Testis (tissue), 2 donors: ENCODE measurements at regions not wholly inside any gene's neighbourhood (a gene's known extent, or its start where the extent isn't known, plus 50 kb on each side); places are given as distances from the start of the nearest gene placed in this dataset.

Experiments used
- POLR2A ChIP-seq: fragments of 450-650 bp; IDR thresholded peaks from one replicate; pipeline ENCODE4 v1.6.1; 2017; ENCODE audit warnings: antibody characterized with exemption, mild to moderate bottlenecking, moderate library complexity
- TF ChIP-seq, protein P1 (sequence below), 3 experiments: fragments of 450-650 bp in 2 of 3; fragments of 200-600 bp in 1 of 3; sonication (generic) in 1 of 3; IDR thresholded peaks; one replicate each; pipeline ENCODE4 v1.5.1; 2016 to 2019; ENCODE audit warnings: antibody characterized with exemption in 3 of 3, mild to moderate bottlenecking in 2 of 3, moderate library complexity in 1 of 3

DNA sequence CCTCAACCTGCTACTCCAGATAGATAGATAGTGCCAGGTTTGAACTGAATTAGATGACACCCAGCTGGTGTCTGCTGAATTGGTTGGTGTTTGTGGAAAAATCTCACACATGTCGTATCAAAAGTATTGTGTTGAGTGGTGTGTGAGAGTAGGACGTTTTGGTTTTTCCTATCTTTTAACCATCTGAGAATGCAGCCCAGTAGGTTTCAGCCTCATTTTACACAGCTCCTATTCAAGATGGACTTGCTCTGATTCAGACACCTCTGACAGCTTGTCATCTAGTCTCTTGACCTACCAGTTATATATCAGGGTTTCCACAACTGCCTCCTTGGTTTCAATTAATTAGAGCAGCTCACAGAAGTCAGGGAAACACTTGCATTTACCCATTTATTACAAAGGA, 254.4 kb downstream of the KTN1 start:
- TF ChIP-seq POLR2A = no peak
- TF ChIP-seq, protein P1, sequence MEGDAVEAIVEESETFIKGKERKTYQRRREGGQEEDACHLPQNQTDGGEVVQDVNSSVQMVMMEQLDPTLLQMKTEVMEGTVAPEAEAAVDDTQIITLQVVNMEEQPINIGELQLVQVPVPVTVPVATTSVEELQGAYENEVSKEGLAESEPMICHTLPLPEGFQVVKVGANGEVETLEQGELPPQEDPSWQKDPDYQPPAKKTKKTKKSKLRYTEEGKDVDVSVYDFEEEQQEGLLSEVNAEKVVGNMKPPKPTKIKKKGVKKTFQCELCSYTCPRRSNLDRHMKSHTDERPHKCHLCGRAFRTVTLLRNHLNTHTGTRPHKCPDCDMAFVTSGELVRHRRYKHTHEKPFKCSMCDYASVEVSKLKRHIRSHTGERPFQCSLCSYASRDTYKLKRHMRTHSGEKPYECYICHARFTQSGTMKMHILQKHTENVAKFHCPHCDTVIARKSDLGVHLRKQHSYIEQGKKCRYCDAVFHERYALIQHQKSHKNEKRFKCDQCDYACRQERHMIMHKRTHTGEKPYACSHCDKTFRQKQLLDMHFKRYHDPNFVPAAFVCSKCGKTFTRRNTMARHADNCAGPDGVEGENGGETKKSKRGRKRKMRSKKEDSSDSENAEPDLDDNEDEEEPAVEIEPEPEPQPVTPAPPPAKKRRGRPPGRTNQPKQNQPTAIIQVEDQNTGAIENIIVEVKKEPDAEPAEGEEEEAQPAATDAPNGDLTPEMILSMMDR (IDR thresholded peaks at IDR 0.05) = no peak
